ENCODE measurements at regions not wholly inside any gene's neighbourhood (a gene's known extent, or its start where the extent isn't known, plus 50 kb on each side); places are given as distances from the start of the nearest gene placed in this dataset.
A peak's percentile ranks its signal among the peaks of the same experiment; 100 is the strongest.

DNA sequence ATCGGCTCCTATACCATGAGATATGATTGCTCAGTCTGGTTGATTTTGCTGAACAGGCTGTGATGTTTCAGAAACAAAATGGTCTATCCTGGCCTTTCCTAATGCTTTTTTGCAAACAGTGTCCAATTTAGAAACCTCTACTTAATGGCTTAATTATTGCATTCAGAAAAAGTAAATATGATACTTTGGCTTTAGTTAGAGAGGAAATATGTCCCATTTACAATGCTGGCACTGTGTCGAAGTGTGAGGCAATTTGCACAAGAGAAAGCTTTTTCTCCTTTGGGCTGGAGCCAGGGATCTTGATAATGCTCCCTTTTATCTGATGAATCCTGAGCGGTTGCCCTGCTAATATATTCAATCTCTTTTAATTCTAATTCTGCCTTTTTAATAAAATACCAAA is 418.9 kb downstream of the EPHA4 start:
- DNase-seq = no peak

DNA sequence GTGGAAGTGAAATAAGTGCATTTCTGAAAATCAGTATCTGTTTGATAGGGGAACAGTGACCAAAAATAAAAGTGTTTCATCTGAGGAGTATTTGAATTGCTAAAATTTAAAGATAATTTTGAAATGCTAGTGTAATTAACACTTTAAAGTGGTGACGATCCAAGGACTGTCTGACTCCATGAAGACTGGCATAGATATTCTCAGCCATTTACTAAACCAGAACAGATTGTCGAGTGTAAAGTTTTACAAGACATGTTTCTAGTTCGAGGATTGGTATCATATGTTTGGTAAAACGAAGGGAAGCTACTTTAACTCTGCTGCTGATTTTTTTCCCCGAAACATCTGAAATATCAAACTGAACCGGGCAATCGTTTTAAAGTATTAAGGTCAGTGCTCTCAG is 417.9 kb downstream of the EPHA4 start:
- no peak for DNase-seq

DNA sequence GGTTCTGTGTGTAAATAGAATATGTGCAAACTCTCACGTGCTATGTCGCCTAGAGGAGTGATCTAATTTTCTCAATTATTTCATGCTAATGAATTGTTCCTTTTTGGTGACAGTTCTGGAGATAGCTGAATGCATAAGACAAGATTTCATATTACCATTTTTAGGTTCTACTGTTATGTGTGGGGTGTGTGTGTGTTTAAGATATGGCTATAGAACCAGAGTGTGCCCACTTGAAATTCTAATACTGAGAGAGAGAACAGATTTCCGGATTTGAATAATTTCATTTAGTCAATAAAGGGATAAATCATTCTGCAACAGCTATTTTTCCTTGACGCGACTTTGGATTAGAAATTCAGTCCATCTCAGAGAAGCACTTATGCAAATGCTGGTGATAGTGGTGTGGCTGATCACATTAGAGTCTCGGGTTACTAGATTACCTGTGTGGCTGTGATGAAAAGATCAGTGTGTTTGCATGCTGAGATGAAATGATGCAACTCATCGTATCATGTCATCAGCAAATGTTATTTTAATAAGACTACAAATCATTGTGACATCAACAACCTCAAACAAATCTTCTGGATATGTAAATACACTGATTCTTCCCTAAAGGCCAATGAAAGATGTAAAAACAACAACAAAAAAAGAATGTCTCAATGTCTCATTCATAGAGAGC is 415.9 kb downstream of the EPHA4 start:
- DNase-seq = no peak

DNA sequence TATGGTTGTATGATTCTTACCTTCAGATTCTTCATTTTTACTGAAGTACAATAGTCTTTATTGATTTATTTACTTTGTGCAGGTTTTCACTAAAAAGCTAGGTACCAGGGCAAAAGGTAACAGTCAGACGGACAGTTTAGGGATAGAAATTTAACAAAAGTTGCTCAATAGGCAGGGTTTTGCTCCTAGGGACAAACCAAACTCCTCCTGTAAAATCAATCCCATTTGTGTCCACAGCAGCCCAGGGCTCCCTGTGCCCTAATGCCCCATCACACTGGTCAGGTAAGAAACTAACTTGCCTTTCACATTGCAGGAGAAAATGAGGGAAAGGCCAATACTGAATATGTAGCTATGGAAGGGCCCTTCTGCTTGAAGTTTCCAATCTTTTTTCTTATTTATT is 410.9 kb downstream of the EPHA4 start:
- no peak for DNase-seq

DNA sequence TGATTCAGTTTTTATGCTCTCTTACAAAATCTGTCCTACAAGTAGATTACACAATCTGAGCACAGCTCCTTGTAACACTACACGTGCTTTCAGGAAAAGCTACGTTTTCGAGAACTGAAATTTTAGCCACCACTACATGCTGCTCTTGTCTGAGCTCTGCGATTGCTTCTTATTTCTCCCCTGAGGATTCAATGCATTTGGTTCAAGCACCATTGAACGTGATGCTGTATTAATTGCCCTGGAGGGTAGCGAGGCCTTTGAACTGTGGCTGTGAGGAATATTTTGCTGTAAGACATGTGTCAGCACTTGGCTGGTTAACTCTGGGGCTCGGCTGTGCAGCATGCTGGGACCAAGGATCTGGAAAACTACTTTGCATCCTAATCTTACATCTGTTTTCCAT is 405.8 kb downstream of the EPHA4 start:
- no peak for DNase-seq

DNA sequence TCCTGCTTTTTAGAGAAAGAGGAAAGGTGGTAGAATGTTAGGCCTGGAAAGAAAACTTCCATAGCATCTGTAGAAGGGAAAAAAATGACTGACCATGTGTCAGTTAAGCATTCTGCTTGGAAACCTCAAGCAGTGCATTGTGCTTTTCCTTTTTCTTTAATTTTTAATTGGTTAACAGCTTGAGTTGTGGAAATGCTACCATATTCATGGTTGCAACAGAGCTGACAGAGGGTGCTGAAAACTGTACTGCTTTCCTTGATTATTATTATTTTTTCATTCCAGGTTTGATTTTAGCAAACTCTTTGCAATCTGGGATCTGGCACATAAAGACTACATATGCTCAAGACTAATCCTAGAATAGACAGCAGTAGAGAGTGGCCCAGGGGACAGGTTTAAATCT is 404.5 kb downstream of the EPHA4 start:
- no peak for DNase-seq

DNA sequence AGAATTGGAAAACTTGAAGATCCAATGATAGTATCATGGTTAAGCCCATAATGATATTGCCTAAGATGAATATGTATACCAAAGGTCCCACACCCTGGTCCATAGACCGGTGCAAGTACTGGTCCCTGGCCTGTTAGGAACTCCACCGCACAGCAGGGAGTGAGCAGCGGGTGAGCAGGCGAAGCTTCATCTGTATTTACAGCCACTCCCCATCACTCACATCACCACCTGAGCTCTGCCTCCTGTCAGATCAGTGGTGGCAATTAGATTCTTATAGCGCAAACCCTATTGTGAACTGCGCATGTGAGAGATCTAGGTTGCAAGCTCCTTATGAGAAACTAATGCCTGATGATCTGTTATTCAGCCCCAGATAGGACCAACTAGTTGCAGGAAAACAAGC is 402.4 kb downstream of the EPHA4 start:
- DNase-seq = no peak

DNA sequence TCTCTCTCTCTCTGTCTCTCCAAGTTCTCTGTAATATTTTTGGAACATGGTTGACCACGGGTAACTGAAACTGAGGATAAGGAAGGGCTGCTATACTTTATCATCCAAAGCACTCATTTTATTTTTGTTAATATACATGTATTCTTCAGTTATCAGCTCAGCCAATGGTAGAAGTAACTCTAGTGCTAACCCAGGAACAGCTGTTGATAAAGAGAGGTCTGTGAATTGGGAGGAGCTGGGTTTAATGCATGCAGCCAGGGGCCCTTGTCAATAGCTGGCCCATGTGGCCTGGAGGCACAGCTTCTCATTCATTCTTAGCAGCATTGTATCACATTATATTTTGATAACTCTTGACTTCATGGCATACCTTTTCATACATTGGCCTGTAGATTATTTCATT is 401.6 kb downstream of the EPHA4 start:
- no peak for DNase-seq

DNA sequence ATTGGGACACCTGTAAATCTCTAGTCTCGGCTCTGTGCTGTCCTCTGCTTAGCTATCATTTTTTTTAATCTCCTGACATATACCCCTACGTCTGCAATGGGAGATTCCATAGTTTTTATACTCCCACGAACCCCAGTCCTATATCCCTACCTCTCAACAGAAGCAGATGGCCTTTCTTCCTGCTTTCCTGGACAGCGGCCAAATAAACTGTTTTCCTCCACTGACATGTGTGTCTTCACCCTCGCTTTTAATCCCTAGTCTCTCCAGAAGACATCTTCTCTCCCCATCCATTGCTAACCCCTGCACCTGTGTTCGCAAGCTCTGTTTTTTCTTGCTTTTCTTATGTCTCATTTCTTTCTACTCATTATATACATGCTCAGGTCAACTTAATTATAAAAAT is 395.4 kb downstream of the EPHA4 start:
- no peak for DNase-seq

DNA sequence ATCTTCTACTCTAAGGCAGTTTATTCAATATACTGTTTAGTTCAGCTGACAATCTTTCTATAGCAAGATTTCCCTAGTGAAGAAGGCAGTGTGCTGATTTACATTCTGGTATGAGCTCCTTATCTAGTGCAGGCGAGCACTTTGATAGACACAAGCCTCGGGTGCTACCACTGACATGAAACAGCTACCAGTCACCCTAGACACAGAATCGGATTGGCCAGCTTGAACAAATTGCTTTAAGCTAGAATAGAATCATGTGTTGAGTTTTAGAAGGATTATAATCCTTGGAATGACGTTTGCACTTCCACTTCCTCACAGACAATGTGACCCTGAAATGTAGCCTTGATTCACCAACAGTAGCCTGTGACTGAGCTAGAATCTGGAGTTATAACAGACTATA is 394.0 kb downstream of the EPHA4 start:
- DNase-seq = no peak

DNA sequence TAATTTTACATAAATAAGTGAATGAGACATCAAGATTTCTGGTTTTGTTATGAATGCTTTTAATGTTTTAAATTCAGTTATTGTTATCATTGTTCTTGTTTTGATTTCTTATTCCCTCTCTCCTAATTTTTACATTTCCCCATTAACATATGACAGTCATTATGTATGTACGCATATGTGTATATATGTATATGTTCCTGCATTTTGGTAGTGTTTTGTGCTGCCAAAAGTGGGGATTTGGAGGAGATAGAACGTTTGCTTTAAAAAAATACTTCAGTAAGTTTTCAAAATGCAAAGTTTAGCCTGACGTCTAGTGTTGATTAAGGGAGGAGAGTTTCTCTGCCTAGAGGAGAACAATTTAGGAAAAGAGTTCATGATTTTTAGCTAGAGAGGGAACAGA is 385.2 kb downstream of the EPHA4 start:
- DNase-seq = no peak

DNA sequence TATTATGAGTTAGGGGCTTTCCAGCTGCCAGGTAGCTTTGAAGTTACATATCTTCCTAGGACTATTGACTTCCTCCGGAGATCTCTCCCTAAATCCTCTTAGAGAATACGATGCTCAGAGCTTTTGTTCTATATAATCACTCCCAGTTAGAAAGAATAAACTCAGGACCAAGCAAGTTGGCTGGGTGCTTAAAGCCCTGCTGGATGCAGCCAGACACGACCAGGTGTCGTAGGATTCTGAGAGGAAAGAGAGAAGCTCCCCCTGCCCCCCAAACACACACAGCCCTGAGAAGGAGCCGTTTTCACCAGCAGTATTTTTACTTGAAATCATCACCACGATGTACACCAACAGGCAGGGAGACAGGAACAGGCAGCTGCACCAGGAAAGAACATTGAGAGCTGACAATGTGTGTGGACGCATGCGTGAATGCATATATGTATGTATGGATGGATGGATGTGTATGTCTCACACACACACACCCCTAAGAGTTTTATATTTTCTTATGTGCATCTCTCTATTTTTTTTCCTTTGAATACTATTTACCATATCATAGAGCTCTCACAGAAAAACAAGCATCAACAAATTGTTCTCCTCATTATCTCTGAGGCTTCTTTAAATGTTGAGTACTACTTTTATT is 382.6 kb downstream of the EPHA4 start:
- no peak for DNase-seq

DNA sequence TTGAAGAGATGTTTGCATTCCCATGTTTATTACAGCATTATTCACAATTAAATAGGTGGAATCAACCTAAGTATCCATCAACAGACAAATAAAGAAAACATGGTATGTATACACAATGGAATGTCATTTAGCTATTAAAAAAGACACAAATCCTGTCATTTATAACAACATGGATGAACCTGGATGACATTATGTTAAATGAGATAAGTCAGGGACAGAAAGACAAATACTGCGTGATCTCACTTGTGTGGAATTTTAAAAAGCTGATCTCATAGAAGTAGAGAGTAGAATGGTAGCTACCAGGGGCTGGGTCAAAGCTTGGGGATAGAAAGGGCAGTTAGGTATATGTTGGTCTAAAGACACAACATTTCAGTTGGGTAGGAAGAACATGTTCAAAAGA is 376.3 kb downstream of the EPHA4 start:
- DNase-seq = no peak

DNA sequence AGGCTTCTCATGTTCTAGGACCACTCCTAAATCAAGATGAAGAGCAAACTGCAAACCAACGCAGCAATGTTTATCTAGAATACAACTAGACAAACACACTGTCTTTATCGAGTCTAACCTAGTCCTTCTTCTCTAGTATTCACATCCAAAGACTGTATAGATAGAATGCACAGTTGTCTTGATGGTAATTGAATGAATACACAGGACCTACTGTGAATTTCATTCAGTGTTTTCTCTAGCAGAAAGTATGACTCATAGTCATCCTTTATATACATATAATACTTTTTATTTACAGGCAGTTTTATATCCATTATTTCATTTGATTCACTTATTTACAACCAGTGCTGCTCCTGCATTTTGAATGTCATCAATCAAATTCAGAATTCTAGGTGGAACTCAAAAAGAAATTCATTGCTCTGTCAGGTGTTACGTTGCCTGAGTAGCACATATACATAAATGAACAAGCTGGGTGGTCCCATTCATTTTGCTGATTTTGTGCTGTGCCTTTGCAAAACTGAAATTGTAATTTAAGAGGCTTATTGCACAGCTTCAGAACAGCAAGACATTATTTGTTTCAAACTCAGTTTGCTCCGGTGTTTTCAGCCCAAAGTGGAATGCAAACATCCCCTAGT is 374.8 kb downstream of the EPHA4 start:
- no peak for DNase-seq

DNA sequence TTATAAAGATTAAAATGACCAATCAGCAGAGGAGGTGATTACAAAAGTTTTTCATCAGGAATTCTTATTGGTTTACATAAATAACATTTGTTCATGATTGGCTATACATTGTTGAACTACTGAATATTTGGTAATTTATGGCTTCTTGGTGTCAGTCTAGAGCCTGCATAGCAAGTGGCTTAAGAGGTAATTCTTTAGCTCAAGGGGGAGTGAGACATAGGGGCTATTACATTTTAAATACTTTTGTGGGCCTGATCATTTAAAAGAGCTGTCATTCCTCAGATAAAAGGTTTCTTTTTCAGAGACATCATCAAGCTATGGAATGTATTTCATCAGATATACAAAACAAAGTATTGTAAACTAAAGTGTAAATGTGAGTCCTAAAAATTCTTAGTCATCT is 373.8 kb downstream of the EPHA4 start:
- DNase-seq = no peak

DNA sequence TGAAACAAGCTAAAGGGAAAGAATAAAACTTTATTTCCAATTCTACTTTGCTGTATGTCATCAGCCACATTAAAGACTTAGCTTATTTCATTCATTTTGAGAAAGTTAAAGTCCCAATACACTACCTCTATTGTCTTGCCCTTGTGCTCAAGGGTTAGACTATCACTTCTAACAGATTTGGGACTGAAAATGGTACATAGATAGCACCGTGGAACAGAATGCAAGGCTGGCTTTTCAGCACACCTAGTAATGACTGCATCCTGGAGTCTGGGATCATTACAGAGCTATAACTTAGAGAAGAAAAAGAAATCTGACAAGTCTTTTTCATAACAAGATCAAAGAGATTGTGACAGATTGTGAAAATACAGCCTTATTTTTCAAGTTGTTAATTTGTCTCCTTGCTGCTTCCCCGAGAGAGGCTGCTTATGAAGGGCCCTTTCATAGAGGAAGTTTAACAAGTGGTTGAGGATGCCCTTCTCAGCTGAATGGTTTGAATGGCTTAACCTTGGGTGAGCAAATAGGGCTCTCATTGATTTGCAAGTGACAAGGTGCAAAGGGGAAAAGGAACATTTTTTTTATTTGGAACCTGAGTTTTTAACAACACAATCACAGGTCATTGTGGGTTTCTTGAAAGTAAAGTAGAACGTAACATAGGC is 371.8 kb downstream of the EPHA4 start:
- DNase-seq = no peak

DNA sequence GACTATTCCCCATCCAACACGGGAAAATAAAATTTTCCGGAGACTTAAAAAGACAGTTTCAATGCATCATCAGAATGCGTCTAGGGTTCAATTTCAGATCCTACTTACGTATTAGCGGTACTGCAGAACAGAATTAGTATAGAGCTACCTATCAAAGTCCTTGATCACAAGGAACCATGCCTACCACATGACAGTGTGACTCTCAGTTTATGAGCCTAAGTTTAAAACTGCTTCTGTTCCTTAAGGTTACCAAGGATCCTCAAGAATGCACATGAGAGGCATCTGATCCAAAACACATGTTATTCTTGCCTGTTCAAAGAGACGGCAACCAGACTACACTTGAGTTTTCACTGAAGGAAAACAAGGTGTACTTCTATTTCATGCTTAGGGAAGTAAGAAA is 369.7 kb downstream of the EPHA4 start:
- DNase-seq = no peak

DNA sequence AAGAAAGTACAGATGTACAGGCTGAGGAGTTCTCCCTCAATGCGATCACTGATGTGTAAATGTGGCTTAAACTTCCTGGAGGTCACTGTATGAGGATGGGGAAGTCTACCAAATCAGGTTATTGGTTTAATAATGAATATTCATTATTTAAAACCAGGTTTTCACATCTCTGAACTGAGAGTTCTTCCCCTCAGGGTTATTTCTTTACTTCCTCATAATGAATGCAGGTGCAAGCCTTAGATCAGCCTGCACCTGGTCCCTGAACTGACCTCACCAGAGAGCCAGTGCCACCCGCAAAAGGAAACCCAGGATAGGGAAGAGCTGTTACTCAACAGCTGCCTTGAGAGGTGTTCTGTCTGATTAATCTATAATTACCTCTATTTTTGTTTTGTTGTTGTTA is 369.0 kb downstream of the EPHA4 start:
- DNase-seq = peak; percentile 7

DNA sequence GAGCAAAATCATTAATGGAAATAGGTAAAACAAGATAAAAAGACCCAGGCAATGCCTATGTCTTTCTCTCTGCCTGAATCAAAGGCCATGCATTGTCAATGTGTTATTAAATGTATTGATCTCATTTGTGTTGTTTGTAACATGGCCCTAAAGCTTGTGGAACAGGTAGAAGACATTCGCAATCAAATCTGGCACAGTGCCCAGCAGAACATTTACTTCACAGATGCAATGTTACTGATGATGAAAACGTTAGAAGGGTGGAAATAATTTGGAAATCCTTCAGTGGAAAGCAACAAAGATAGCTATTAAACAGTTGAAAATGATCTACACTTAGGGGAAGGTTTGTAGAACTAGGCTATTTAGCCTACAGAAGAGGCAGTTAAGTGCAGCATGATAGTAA is 368.2 kb downstream of the EPHA4 start:
- no peak for DNase-seq

DNA sequence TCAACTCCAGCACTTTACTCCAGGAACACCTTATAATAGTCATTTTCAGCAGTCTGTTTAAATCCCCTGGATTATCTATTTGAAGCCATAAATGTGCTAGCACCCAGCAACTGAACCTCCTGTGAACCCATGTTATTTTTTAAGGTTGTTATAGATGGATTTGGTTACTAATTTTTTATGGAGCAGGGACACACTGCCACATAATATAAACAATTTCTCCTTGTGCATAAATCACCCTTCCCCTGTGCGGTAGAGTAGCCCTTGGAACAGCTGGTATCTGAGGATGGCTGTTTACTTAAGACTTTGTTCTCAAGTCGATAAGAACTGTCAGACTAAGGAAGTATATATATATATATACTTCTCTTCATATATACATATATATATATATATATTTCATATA is 367.4 kb downstream of the EPHA4 start:
- DNase-seq = no peak

DNA sequence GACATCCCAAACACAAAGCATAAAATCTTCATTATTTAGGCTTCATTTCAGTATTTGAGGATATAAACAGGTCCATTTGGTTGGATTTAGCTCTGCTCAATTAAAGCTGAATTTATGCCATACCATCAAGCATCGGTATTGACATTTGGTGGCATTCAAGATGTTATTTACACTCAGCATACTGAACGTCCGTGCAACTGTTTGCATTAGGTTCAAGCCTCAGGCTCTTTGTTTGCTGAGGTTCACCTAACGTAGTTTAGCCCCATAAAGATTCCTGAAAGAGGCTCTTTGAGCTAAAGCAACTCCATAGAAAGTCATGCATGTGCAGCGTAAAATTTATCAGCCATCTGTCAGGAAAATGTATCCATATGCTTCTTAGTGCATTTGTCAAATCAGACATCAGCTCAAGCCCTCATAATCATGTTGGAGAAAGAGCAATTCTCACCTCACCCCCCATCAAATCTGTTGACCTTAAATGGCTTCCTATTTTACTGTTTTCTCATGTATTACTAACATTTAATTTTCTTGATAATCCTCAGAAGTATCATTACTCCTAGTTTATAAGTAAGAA is 366.9 kb downstream of the EPHA4 start:
- DNase-seq = peak; percentile 13

DNA sequence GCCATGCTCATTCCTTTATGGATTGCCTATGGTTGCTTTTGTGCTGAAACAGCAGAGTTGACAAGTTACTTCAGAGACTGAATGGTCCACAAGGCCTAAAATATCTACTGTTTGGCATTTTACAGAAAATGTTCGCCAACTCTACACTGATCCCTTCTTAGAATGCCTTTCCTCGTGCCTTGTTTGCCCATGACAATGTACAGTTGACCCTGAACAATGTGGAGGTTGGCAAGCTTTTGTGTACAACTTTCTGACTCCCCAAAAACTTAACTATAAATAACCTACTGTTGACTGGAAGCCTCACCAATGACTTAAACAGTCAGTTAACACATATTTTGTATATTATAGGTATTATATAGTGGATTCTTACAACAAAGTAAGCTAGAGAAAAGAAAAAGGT is 361.4 kb downstream of the EPHA4 start:
- no peak for DNase-seq

DNA sequence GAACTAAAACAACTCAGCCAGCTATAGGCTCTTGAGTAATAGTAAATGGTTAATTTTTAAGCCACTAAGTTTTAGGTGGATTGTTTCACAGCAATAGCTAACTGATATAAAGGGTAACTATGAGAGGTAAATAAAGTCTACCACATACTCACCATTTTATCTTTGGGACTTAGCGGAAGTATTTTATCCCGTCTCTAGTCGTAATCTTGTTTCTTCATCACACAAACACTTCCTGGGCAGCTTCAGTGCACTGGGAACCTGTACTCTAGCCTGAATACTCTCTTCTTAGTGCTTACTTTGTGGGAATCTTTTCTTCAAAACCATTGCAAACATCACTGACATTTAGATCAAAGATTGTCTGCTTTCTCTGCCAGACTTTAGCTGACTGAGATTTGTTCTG is 360.5 kb downstream of the EPHA4 start:
- DNase-seq = no peak

DNA sequence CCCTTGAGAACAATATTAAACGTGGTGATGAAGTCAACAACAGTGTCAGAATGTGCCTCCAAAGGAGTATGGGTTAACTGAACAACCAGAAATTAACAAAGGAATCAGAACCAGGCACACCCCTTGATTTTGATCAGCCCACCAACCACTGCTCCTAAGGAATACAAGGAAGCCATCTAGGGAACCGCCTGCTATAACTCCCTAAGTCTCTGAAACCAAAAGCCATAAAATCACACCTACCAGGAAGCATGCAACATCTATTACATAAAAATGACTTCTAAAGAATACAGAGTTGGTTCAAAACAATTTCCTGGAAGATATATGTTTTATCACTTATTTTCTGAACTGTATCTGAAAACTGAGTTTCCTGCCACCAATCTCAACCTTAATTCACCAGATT is 360.0 kb downstream of the EPHA4 start:
- no peak for DNase-seq
